HCT116 (cell line): ENCODE measurements at regions not wholly inside any gene's neighbourhood (a gene's known extent, or its start where the extent isn't known, plus 50 kb on each side); places are given as distances from the start of the nearest gene placed in this dataset.

ENCODE experiments used
- ATAC-seq: fragments of 200-7000 bp; cut with Tn5 transposase; 2 replicates; pipeline ENCODE4 v1.9.1; 2020; ENCODE audit warnings: mild to moderate bottlenecking, moderate library complexity
- BruUV-seq: library from RNA; stranded (reverse); fragments of 400-500 nt; replicated peaks from 2 replicates; lab custom pipeline; 2021; lab: Mats Ljungman, UMichigan
- CTCF ChIA-PET: fragments of 300-600 bp; sonication (Branson Sonifier 250); formaldehyde crosslinking; loops from one replicate; lab custom pipeline; 2021; ENCODE audit warnings: antibody characterized with exemption; lab: Charles Lee
- POLR2A ChIA-PET: fragments of 300-600, 350-600 bp; sonication (Branson Sonifier 250); formaldehyde crosslinking; loops from one replicate; lab custom pipeline; 2021; ENCODE audit warnings: antibody characterized with exemption; lab: Charles Lee
- RAD21 ChIA-PET, 2 experiments: fragments of 300-600 bp; sonication (Branson Sonifier 250); formaldehyde crosslinking; loops; one replicate each; lab custom pipeline; 2023; ENCODE audit warnings: low total read pairs in 2 of 2; ENCODE audit not compliant: uncharacterized antibody in 2 of 2, unreplicated experiment in 2 of 2, low non-redundant PET in 1 of 2; lab: Charles Lee
- DNase-seq: peaks from one replicate; pipeline ENCODE4 v3.0.0-alpha.2; 2010; ENCODE audit warnings: low read depth, low spot score
- H2AFZ ChIP-seq: fragments of 200-600 bp; shearing (Covaris generic), sonication (generic); 2 replicates; pipeline ENCODE4 v1.6.1; 2017; ENCODE audit warnings: low read depth, mixed run types, mixed read lengths, antibody characterized with exemption, low read length; ENCODE audit not compliant: poor library complexity, severe bottlenecking
- H3K27ac ChIP-seq: 2 replicates; pipeline ENCODE4 v1.5.1; 2012; ENCODE audit warnings: low read depth, low read length
- H3K27me3 ChIP-seq: fragments of 200-600 bp; sonication (generic); 2 replicates; pipeline ENCODE4 v1.6.1; 2016; ENCODE audit warnings: mixed run types, low read length, mixed read lengths; ENCODE audit not compliant: insufficient read depth
- H3K36me3 ChIP-seq, 2 experiments: fragments of 200-500 bp in 1 of 2; fragments of 200-600 bp in 1 of 2; sonication (Bioruptor generic) in 1 of 2; sonication (generic) in 1 of 2; 2 replicates each; pipeline versions ENCODE4 v1.5.1 to v1.6.1; 2014 to 2016; ENCODE audit warnings: low read length in 2 of 2, inconsistent platforms in 1 of 2, mixed read lengths in 1 of 2, mixed run types in 1 of 2; ENCODE audit not compliant: insufficient read depth in 2 of 2, control insufficient read depth in 1 of 2
- H3K4me1 ChIP-seq, 2 experiments: fragments of 200-600 bp in 1 of 2; sonication (generic) in 1 of 2; 2 replicates each; pipeline versions ENCODE4 v1.5.1 to v1.6.1; 2012 to 2017; ENCODE audit warnings: low read length in 2 of 2, inconsistent platforms in 1 of 2, mild to moderate bottlenecking in 1 of 2, mixed read lengths in 1 of 2, mixed run types in 1 of 2, moderate library complexity in 1 of 2; ENCODE audit not compliant: insufficient read depth in 2 of 2, control insufficient read depth in 1 of 2
- H3K4me2 ChIP-seq: fragments of 200-600 bp; sonication (generic); 2 replicates; pipeline ENCODE4 v1.6.1; 2017; ENCODE audit warnings: mixed run types, low read length, mixed read lengths
- H3K4me3 ChIP-seq, 2 experiments: fragments of 200-600 bp in 1 of 2; sonication (generic) in 1 of 2; replicated peaks in 1 of 2; 2 replicates each; pipeline ENCODE4 v1.5.1; 2011 to 2016; ENCODE audit warnings: low read length in 2 of 2, control low read depth in 1 of 2, low read depth in 1 of 2, mild to moderate bottlenecking in 1 of 2, mixed read lengths in 1 of 2, mixed run types in 1 of 2
- H3K79me2 ChIP-seq: fragments of 200-600 bp; sonication (generic); 2 replicates; pipeline ENCODE4 v1.6.1; 2017; ENCODE audit warnings: mild to moderate bottlenecking, mixed run types, low read length, moderate library complexity, mixed read lengths; ENCODE audit not compliant: insufficient read depth
- H3K9ac ChIP-seq: fragments of 200-600 bp; sonication (generic); 2 replicates; pipeline ENCODE4 v1.6.1; 2016; ENCODE audit warnings: low read length, mixed read lengths
- H3K9me2 ChIP-seq: fragments of 200-600 bp; sonication (generic), shearing (Covaris generic); 2 replicates; pipeline ENCODE4 v1.6.1; 2017; ENCODE audit warnings: mixed run types, mild to moderate bottlenecking, moderate library complexity; ENCODE audit not compliant: insufficient read depth
- H3K9me3 ChIP-seq, 2 experiments: fragments of 200-500 bp in 1 of 2; fragments of 200-600 bp in 1 of 2; sonication (Bioruptor generic) in 1 of 2; sonication (generic) in 1 of 2; 2 replicates each; pipeline ENCODE4 v1.6.1; 2014 to 2017; ENCODE audit warnings: low read length in 2 of 2, mixed read lengths in 2 of 2, inconsistent platforms in 1 of 2, low read depth in 1 of 2, mild to moderate bottlenecking in 1 of 2, mixed run types in 1 of 2, moderate library complexity in 1 of 2; ENCODE audit not compliant: control insufficient read depth in 1 of 2, insufficient read depth in 1 of 2
- H4K20me1 ChIP-seq: fragments of 200-600 bp; sonication (generic), shearing (Covaris generic); 2 replicates; pipeline ENCODE4 v1.6.1; 2017; ENCODE audit warnings: mixed run types, mild to moderate bottlenecking, moderate library complexity; ENCODE audit not compliant: insufficient read depth
- CBX3 ChIP-seq: IDR thresholded peaks from 2 replicates; pipeline ENCODE4 v1.6.1; 2012; ENCODE audit warnings: low read depth
- CTCF ChIP-seq, 3 experiments: fragments of 200-600 bp in 1 of 3; sonication (generic) in 1 of 3; IDR thresholded peaks in 2 of 3; conservative IDR thresholded peaks in 1 of 3; 2 replicates each; pipeline ENCODE4 v1.5.1; 2012 to 2017; ENCODE audit warnings: low read depth in 2 of 3, low read length in 2 of 3, antibody characterized with exemption in 1 of 3, borderline replicate concordance in 1 of 3, control low read depth in 1 of 3, mild to moderate bottlenecking in 1 of 3, mixed read lengths in 1 of 3, mixed run types in 1 of 3, moderate library complexity in 1 of 3; ENCODE audit not compliant: insufficient read depth in 1 of 3
- EZH2 ChIP-seq: fragments of 200-600 bp; sonication (generic); IDR thresholded peaks from 2 replicates; pipeline ENCODE4 v1.6.1; 2017; ENCODE audit warnings: antibody characterized with exemption, mixed run types
- EZH2phosphoT487 ChIP-seq: fragments of 200-600 bp; IDR thresholded peaks from 2 replicates; pipeline ENCODE4 v1.6.1; 2018; ENCODE audit warnings: antibody characterized with exemption, borderline replicate concordance
- FOSL1 ChIP-seq: IDR thresholded peaks from 2 replicates; pipeline ENCODE4 v1.6.1; 2012; ENCODE audit warnings: low read depth
- RAD21 ChIP-seq: IDR thresholded peaks from 2 replicates; pipeline ENCODE4 v1.6.1; 2012; ENCODE audit warnings: low read depth, mild to moderate bottlenecking
- SIN3A ChIP-seq: IDR thresholded peaks from 2 replicates; pipeline ENCODE4 v1.6.1; 2012; ENCODE audit warnings: low read depth
- SRF ChIP-seq: IDR thresholded peaks from 2 replicates; pipeline ENCODE4 v1.6.1; 2012; ENCODE audit warnings: low read depth
- YY1 ChIP-seq: IDR thresholded peaks from 2 replicates; pipeline ENCODE4 v1.6.1; 2011; ENCODE audit warnings: low read length, low read depth, moderate library complexity, mild to moderate bottlenecking; ENCODE audit not compliant: insufficient replicate concordance; ENCODE audit errors: extremely low read depth
- intact Hi-C: fragments of 100-400 bp; cut with micrococcal nuclease; formaldehyde crosslinking; loops from 2 replicates; pipeline ENCODE4 v1.10.0; 2022
- TF ChIP-seq, protein P1 (sequence below): IDR thresholded peaks from 2 replicates; pipeline ENCODE4 v1.6.1; 2012

GRCh38 chr5:52708463-52708862, 79.3 kb upstream of the ITGA1 start:
- Histone ChIP-seq H3K9ac (no peak overlapping the region), H3K9me2 (no peaks in the 10 kb centered on the region), H3K27ac (no peak overlapping the region), H3K4me3 (no peak overlapping the region), H3K36me3 (no peaks in the 10 kb centered on the region), H3K79me2 (no peaks in the 10 kb centered on the region), H3K27me3 (no peaks in the 10 kb centered on the region), H3K9me3 (no peaks in the 10 kb centered on the region), H2AFZ (no peak overlapping the region), H4K20me1 (no peaks in the 10 kb centered on the region), H3K4me2 (no peak overlapping the region), H3K4me1 (no peaks in the 10 kb centered on the region; a peak in 1 of 4 replicates)
- no peak for DNase-seq
- TF ChIP-seq YY1 (no peak), EZH2 (no peak), CBX3 (no peak), EZH2phosphoT487 (no peak)
- CTCF ChIA-PET, result no interaction called here
- RAD21 ChIA-PET, result no interaction called here
- intact Hi-C loops, result no loop called here
- no peak for ATAC-seq
- BruUV-seq, result no TSS peak
- POLR2A ChIA-PET, result no interaction called here

DNA sequence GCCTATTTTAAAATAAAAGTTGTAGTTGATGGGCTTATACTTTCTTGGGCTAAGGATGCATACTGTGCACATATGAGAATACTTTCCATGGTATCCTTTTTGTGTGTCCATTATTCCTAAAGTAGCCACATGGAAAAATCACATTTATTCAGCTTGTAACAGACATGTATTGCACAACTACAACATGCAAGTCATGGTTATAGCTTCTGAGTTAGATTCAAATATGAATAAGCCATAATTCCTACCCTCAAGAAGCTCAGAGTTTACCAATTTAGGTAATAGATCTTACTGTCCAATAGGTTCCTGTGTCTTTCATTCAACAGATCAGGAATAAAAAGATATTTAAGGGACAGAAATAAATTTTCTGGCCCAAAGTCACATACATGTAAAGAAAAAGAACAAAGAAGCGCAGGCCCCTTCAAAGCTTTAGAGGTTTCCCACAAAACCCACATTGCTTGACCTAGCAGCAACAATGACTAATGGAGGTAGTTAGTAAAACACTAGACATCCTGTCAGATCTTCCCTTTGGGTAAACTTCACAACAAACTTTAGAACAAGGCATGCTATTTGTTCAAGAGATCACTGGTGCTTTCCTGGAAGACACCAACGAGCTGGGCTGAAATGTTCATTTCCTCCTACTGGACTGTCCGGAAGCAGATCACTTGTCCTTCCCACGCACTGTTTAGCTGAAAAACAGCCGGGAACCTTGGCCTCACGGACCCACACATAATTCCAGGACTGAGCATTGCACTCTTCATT, 78.4 kb upstream of the ITGA1 start:
- intact Hi-C loops, result no loop called here
- ChIA-PET CTCF (interaction anchor here (0.6 kb wide), 1 partner anchor 714 kb away, joined by 3 read pairs; no protein-coding TSS in a partner anchor), RAD21 (no interaction called here), POLR2A (no interaction called here)
- Histone ChIP-seq H3K27me3 (no peaks in the 10 kb centered on the region), H3K27ac (no peak overlapping the region), H3K9me3 (no peaks in the 10 kb centered on the region), H3K9me2 (no peaks in the 10 kb centered on the region), H3K4me3 (no peak overlapping the region), H4K20me1 (no peaks in the 10 kb centered on the region), H3K4me1 (no peaks in the 10 kb centered on the region; a peak in 1 of 4 replicates), H3K9ac (no peak overlapping the region), H3K36me3 (no peaks in the 10 kb centered on the region), H3K4me2 (no peak overlapping the region), H3K79me2 (no peaks in the 10 kb centered on the region), H2AFZ (no peak overlapping the region)
- BruUV-seq, result no TSS peak
- ATAC-seq (no peak), DNase-seq (no peak)
- TF ChIP-seq, protein P1, sequence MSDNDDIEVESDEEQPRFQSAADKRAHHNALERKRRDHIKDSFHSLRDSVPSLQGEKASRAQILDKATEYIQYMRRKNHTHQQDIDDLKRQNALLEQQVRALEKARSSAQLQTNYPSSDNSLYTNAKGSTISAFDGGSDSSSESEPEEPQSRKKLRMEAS, result no peak
- TF ChIP-seq FOSL1 (no peak), SRF (no peak), SIN3A (no peak), RAD21 (no peak), YY1 (no peak), CTCF (IDR thresholded peaks at IDR 0.05 in 2 of 3, conservative IDR thresholded peaks at IDR 0.05 in 1 of 3; ENCODE audit: borderline replicate concordance in 1 of 3, insufficient read depth in 1 of 3, low read depth in 2 of 3, low read length in 2 of 3) (no peak), EZH2phosphoT487 (no peak)
- TF ChIP-seq, all 23 proteins: peak for 0
